ENCODE measurements at regions not wholly inside any gene's neighbourhood (a gene's known extent, or its start where the extent isn't known, plus 50 kb on each side); places are given as distances from the start of the nearest gene placed in this dataset.

DNA sequence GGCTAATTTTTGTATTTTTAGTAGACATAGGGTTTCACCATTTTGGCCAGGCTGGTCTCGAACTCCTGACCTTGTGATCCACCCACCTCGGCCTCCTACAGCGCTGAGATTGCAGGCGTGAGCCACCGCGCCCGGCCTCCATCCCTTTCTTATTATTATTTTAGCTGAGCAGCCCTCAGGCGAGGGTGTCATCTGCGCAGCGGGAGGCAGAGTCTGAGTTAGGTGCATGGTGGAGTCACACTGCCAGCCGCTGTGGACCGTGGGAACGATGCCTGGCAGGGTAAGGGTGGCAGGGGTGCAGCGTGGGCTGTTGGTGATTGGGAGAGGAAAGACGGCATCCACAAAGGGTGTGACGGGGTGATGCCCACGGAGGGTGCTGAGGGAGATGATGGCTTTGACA lies 491.8 kb upstream of the FAT1 start:
- TF ChIP-seq, protein P1, sequence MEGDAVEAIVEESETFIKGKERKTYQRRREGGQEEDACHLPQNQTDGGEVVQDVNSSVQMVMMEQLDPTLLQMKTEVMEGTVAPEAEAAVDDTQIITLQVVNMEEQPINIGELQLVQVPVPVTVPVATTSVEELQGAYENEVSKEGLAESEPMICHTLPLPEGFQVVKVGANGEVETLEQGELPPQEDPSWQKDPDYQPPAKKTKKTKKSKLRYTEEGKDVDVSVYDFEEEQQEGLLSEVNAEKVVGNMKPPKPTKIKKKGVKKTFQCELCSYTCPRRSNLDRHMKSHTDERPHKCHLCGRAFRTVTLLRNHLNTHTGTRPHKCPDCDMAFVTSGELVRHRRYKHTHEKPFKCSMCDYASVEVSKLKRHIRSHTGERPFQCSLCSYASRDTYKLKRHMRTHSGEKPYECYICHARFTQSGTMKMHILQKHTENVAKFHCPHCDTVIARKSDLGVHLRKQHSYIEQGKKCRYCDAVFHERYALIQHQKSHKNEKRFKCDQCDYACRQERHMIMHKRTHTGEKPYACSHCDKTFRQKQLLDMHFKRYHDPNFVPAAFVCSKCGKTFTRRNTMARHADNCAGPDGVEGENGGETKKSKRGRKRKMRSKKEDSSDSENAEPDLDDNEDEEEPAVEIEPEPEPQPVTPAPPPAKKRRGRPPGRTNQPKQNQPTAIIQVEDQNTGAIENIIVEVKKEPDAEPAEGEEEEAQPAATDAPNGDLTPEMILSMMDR (IDR thresholded peaks at IDR 0.05; ENCODE audit: insufficient read depth, low read depth, low read length, missing control alignments): no peak
- DNase-seq (ENCODE audit: low read depth): no peak
- no peak overlapping the region for H3K4me3 ChIP-seq (ENCODE audit: low read length)

DNA sequence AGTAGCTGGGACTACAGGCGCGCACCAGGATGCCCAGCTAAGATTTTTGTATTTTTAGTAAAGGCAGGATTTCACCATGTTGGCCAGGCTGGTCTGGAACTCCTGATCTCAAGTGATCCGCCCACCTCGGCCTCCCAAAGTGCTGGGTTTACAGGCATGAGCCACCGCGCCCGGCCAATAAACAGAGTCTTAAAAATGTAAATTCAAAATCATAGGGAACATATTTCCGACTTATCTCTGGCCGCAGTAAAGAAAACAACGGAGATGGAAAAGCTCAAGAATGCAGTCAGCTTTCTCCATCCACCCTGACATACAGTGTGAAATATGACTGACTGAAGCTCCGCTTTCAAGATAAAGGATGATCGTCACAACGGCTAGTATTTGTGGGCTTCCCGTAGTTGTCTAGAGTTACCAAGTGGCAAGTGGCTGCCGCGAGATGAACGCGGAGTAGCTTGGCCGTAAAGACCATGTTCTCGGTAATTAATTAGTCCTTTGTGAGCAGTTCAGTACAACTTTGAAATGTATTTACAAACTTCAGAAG lies 495.1 kb upstream of the FAT1 start:
- TF ChIP-seq, protein P1 (IDR thresholded peaks at IDR 0.05; ENCODE audit: insufficient read depth, low read depth, low read length, missing control alignments): no peak
- no peak for DNase-seq (ENCODE audit: low read depth)
- no peak overlapping the region for H3K4me3 ChIP-seq (ENCODE audit: low read length)

DNA sequence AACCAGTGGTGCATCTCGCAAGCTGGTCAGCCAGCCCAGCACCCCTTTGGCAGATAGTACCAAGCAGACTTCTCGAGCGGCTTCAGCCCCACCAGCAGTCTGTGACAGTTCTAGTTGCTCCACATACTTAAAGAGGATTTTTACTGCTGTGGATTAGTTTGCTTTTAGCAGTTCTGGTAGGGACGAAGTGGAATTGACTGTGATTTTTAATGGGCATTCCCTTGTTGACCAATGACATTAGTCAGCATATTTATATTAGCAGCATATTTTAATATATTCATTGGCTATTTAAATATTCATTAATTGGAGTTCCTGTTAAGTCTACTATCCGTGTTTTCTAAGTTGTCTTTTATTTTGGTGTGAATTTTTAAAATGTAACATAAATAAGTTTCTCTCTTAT lies 500.9 kb upstream of the FAT1 start:
- TF ChIP-seq, protein P1 (IDR thresholded peaks at IDR 0.05; ENCODE audit: insufficient read depth, low read depth, low read length, missing control alignments): no peak
- no peak for DNase-seq (ENCODE audit: low read depth)

DNA sequence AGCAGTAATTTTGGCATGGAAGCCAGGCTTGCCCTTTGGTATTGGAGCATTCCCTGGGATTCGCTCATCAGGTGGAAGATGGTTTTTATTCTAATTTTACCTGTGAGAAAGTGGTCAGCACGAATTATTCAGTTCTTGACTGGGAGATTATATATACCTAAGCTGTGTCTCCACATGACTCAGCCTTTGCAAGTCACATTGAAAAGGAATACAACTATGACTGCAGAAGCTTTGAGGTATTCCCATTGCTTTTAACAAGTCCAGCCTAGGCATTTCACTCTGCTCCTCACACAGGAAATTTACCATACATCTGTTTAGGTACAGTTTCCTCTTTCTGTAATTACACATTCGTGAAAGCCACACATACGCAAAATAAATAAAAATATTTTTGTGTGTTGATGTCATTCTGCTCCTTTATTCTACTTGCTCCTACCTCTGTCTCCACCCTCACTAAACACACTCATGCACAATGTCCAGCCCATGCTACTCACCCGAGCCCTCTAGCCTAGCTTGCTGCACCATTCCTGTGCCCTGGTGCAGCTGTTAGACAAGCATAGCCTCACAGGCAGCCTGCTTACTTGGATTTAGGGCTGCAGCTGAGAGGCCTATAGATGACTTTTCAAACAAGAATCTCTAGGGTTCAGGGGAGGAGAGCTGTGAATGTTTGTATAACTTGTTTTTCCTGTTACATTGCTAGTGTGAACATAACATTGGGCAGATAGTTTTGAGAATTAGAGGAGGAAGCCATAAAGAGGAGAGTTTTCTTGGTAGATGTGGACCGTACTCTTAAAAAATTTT lies 504.4 kb upstream of the FAT1 start:
- no peak overlapping the region for H3K4me3 ChIP-seq (ENCODE audit: low read length)
- TF ChIP-seq, protein P1 (IDR thresholded peaks at IDR 0.05; ENCODE audit: insufficient read depth, low read depth, low read length, missing control alignments): no peak
- DNase-seq (ENCODE audit: low read depth): peak; percentile 91

More for the DNA sequence above, 500.9 kb upstream of the FAT1 start:
- no peak overlapping the region for H3K4me3 ChIP-seq (ENCODE audit: low read length)

DNA sequence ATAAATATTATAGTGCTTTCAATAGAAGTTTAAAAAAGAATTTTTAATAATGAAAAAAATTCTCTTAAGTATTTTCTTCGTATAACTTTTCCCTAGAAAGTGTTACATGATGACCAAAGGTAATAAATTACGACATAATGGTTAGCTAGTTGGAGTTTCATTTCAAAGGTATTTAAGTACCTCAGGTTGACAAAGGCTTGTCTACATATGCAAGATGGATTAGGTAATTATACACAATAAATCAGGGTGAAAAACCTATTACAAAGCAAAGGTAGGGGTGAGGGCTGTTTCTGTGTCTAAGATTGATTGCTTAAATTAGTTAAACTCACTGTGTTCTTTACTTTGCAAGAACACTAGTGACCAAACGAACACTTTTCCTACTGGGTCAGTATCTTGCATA lies 508.5 kb upstream of the FAT1 start:
- peak; percentile 79 for DNase-seq (ENCODE audit: low read depth)
- TF ChIP-seq, protein P1 (IDR thresholded peaks at IDR 0.05; ENCODE audit: insufficient read depth, low read depth, low read length, missing control alignments): no peak
- no peak overlapping the region for H3K4me3 ChIP-seq (ENCODE audit: low read length)

DNA sequence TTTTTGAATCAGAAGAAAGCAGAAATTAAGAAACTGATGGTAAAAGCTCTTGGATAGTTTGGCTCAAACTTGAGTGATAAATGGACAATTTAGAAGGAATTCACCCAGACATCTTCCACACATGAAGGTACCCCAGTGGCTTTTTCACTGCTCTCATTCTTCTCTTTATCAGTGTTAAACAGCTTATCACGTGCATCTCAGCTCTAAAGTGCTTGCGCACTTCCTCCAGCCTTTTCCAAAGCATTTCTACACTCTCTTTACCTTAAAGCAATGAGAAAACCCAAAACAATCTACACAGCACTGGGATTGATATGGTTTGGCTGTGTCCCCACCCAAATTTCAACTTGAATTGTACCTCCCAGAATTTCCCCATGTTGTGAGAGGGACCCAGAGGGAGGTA lies 509.1 kb upstream of the FAT1 start:
- DNase-seq (ENCODE audit: low read depth): no peak
- TF ChIP-seq, protein P1 (IDR thresholded peaks at IDR 0.05; ENCODE audit: insufficient read depth, low read depth, low read length, missing control alignments): no peak
- no peak overlapping the region for H3K4me3 ChIP-seq (ENCODE audit: low read length)
